Activated CD8-positive, alpha-beta T cell treated with anti-CD3 and anti-CD28 coated beads for 36 hours (primary cell): ENCODE measurements at regions not wholly inside any gene's neighbourhood (a gene's known extent, or its start where the extent isn't known, plus 50 kb on each side); places are given as distances from the start of the nearest gene placed in this dataset.

Experiments used
- ATAC-seq: fragments of 200-7000 bp; cut with Tn5 transposase; one replicate; pipeline ENCODE4 v1.10.0; 2021; ENCODE audit warnings: mild to moderate bottlenecking, moderate library complexity
- CTCF ChIA-PET: fragments of 350-600 bp; sonication (Branson Sonifier 250); formaldehyde crosslinking; loops from one replicate; lab custom pipeline; 2021; ENCODE audit warnings: antibody characterized with exemption; lab: Charles Lee
- POLR2A ChIA-PET: fragments of 350-600 bp; sonication (Branson Sonifier 250); formaldehyde crosslinking; loops from one replicate; lab custom pipeline; 2021; ENCODE audit warnings: antibody characterized with exemption; lab: Charles Lee
- DNase-seq: peaks from one replicate; pipeline ENCODE4 v3.0.0-alpha.2; 2020
- H3K27ac Mint-ChIP-seq: one replicate; pipeline ENCODE4 v1.8.0; 2021; ENCODE audit warnings: mild to moderate bottlenecking, mixed read lengths
- H3K27me3 Mint-ChIP-seq: one replicate; pipeline ENCODE4 v1.8.0; 2021; ENCODE audit warnings: mixed read lengths
- H3K36me3 Mint-ChIP-seq: one replicate; pipeline ENCODE4 v1.8.0; 2021; ENCODE audit warnings: low read depth, mixed read lengths
- H3K4me1 Mint-ChIP-seq: one replicate; pipeline ENCODE4 v1.8.0; 2021; ENCODE audit warnings: low read depth, mixed read lengths
- H3K4me3 Mint-ChIP-seq: one replicate; pipeline ENCODE4 v1.8.0; 2021; ENCODE audit warnings: mild to moderate bottlenecking, moderate library complexity, mixed read lengths
- H3K9me3 Mint-ChIP-seq: one replicate; pipeline ENCODE4 v1.8.0; 2021; ENCODE audit warnings: mixed read lengths
- CTCF ChIP-seq: fragments of 200-600 bp; IDR thresholded peaks from one replicate; pipeline ENCODE4 v1.8.0; 2022; ENCODE audit warnings: antibody characterized with exemption, mild to moderate bottlenecking
- intact Hi-C: fragments of 100-400 bp; cut with micrococcal nuclease; formaldehyde crosslinking; loops from one replicate; pipeline ENCODE4 v1.10.0; 2022

- Mint-ChIP-seq H3K27me3 (no peaks in the 10 kb centered on the region), H3K4me1 (no peaks in the 10 kb centered on the region)
- DNase-seq, result no peak
Observed at GRCh38 chr1:147849098-147849895, 53.3 kb upstream of the GJA8 start.

GRCh38 chr1:147850737-147851136, 51.9 kb upstream of the GJA8 start:
- Mint-ChIP-seq H3K36me3 (no peaks in the 10 kb centered on the region), H3K27ac (no peak overlapping the region), H3K4me3 (no peak overlapping the region), H3K9me3 (no peaks in the 10 kb centered on the region), H3K27me3 (no peaks in the 10 kb centered on the region), H3K4me1 (no peaks in the 10 kb centered on the region)
- DNase-seq (no peak), ATAC-seq (no peak)
- TF ChIP-seq CTCF, result no peak
- intact Hi-C loops, result no loop called here
- CTCF ChIA-PET, result interaction anchor here (1.3 to 1.5 kb wide), 2 partner anchors 40 to 42 kb away, joined by 4 to 8 read pairs; no protein-coding TSS in a partner anchor
- POLR2A ChIA-PET, result no interaction called here

More at GRCh38 chr1:147849098-147849895, 53.3 kb upstream of the GJA8 start:
- Mint-ChIP-seq H3K36me3 (no peaks in the 10 kb centered on the region), H3K27ac (no peak overlapping the region), H3K4me3 (no peak overlapping the region), H3K9me3 (no peaks in the 10 kb centered on the region)
- CTCF ChIA-PET, result interaction anchor here (1.1 kb wide), 1 partner anchor 44 kb away, joined by 3 read pairs; no protein-coding TSS in a partner anchor
- intact Hi-C loops, result no loop called here
- POLR2A ChIA-PET, result no interaction called here
- no peak for TF ChIP-seq CTCF
- ATAC-seq, result no peak

GRCh38 chr1:147851149-147851548, 51.4 kb upstream of the GJA8 start:
- Mint-ChIP-seq H3K4me3 (no peak overlapping the region), H3K27ac (no peak overlapping the region), H3K27me3 (peaks cover 2% of the 10 kb centered on the region), H3K4me1 (no peaks in the 10 kb centered on the region), H3K9me3 (no peaks in the 10 kb centered on the region), H3K36me3 (no peaks in the 10 kb centered on the region)
- no peak for DNase-seq
- ChIA-PET POLR2A (no interaction called here), CTCF (interaction anchor here (1.3 to 1.5 kb wide), 2 partner anchors 39 to 41 kb away, joined by 4 to 8 read pairs; no protein-coding TSS in a partner anchor)
- intact Hi-C loops, result no loop called here
- TF ChIP-seq CTCF, result no peak
- no peak for ATAC-seq

- CTCF ChIA-PET, result no interaction called here
- intact Hi-C loops, result no loop called here
- H3K27me3 Mint-ChIP-seq, result peaks cover 6% of the 10 kb centered on the region
Observed at GRCh38 chr1:147852706-147853225, 49.8 kb upstream of the GJA8 start.

More at GRCh38 chr1:147852706-147853225, 49.8 kb upstream of the GJA8 start:
- Mint-ChIP-seq H3K4me1 (no peaks in the 10 kb centered on the region), H3K27ac (no peak overlapping the region), H3K36me3 (no peaks in the 10 kb centered on the region), H3K4me3 (no peak overlapping the region), H3K9me3 (no peaks in the 10 kb centered on the region)
- POLR2A ChIA-PET, result no interaction called here
- no peak for ATAC-seq
- DNase-seq, result no peak
- no peak for TF ChIP-seq CTCF
